Vagina (tissue), 2 donors: ENCODE measurements at regions not wholly inside any gene's neighbourhood (a gene's known extent, or its start where the extent isn't known, plus 50 kb on each side); places are given as distances from the start of the nearest gene placed in this dataset.

Source experiments
- POLR2A ChIP-seq, 2 donors: fragments of 450-650 bp; IDR thresholded peaks; one replicate each; pipeline ENCODE4 v1.6.1; 2017; ENCODE audit warnings: antibody characterized with exemption in 2 of 2, mild to moderate bottlenecking in 2 of 2, moderate library complexity in 2 of 2
- POLR2AphosphoS5 ChIP-seq, 2 donors: sonication (generic); formaldehyde crosslinking; IDR thresholded peaks; one replicate each; pipeline ENCODE4 v1.9.0; 2017; ENCODE audit warnings: antibody characterized with exemption in 2 of 2, mild to moderate bottlenecking in 2 of 2, low read depth in 1 of 2; ENCODE audit not compliant: insufficient read depth in 1 of 2

GRCh38 chr4:106530024-106530361 is 161.4 kb upstream of the GIMD1 start:
- TF ChIP-seq POLR2AphosphoS5 (IDR thresholded peaks at IDR 0.05; ENCODE audit: insufficient read depth in 1 of 2, low read depth in 1 of 2) (no peak), POLR2A (IDR thresholded peaks at IDR 0.05) (no peak)
